ENCODE measurements at regions not wholly inside any gene's neighbourhood (a gene's known extent, or its start where the extent isn't known, plus 50 kb on each side); places are given as distances from the start of the nearest gene placed in this dataset.

GRCh38 chr2:8103085-8103708 is 578.7 kb upstream of the ID2 start:
- H3K4me1 ChIP-seq (ENCODE audit: insufficient read depth, low read length, poor library complexity, severe bottlenecking), result peaks cover 15% of the 10 kb centered on the region
- ChIA-PET CTCF (no interaction called here), POLR2A (ENCODE audit: low non-redundant PET) (no interaction called here)
- no peaks in the 10 kb centered on the region for H3K27me3 ChIP-seq (replicated peaks; ENCODE audit: insufficient read depth, low read depth, low read length, poor library complexity)
- no TSS peak for BruUV-seq (replicated peaks)
- H3K27ac ChIP-seq (ENCODE audit: low read depth, low read length, poor library complexity, severe bottlenecking), result no peak overlapping the region
- intact Hi-C loops (cut with micrococcal nuclease; ENCODE audit: unreplicated experiment), result no loop called here
- DNase-seq (ENCODE audit: low spot score), result peak; percentile 9
- TF ChIP-seq EZH2 (IDR thresholded peaks at IDR 0.05; ENCODE audit: borderline replicate concordance, low read depth, low read length, poor library complexity, severe bottlenecking) (no peak), CTCF (conservative IDR thresholded peaks at IDR 0.05; ENCODE audit: low read depth, low read length) (no peak)
- H3K4me3 ChIP-seq (ENCODE audit: low read depth, low read length, poor library complexity, severe bottlenecking), result no peak overlapping the region
- no peaks in the 10 kb centered on the region for H3K36me3 ChIP-seq (ENCODE audit: insufficient read depth, low read length, poor library complexity, severe bottlenecking)
- H3K9me3 ChIP-seq (ENCODE audit: low read depth, low read length, poor library complexity, severe bottlenecking), result no peaks in the 10 kb centered on the region

GRCh38 chr2:8107150-8107549 is 574.7 kb upstream of the ID2 start:
- H3K4me3 ChIP-seq (ENCODE audit: low read depth, low read length, poor library complexity, severe bottlenecking), result no peak overlapping the region
- peaks cover 15% of the 10 kb centered on the region for H3K4me1 ChIP-seq (ENCODE audit: insufficient read depth, low read length, poor library complexity, severe bottlenecking)
- no peak overlapping the region for H3K27ac ChIP-seq (ENCODE audit: low read depth, low read length, poor library complexity, severe bottlenecking)
- intact Hi-C loops (cut with micrococcal nuclease; ENCODE audit: unreplicated experiment), result no loop called here
- no peaks in the 10 kb centered on the region for H3K9me3 ChIP-seq (ENCODE audit: low read depth, low read length, poor library complexity, severe bottlenecking)
- DNase-seq (ENCODE audit: low spot score), result no peak
- ChIA-PET POLR2A (ENCODE audit: low non-redundant PET) (no interaction called here), CTCF (no interaction called here)
- H3K36me3 ChIP-seq (ENCODE audit: insufficient read depth, low read length, poor library complexity, severe bottlenecking), result no peaks in the 10 kb centered on the region
- no TSS peak for BruUV-seq (replicated peaks)
- H3K27me3 ChIP-seq (replicated peaks; ENCODE audit: insufficient read depth, low read depth, low read length, poor library complexity), result no peaks in the 10 kb centered on the region
- TF ChIP-seq EZH2 (IDR thresholded peaks at IDR 0.05; ENCODE audit: borderline replicate concordance, low read depth, low read length, poor library complexity, severe bottlenecking) (no peak), CTCF (conservative IDR thresholded peaks at IDR 0.05; ENCODE audit: low read depth, low read length) (no peak)

GRCh38 chr2:8107621-8108378 is 574.1 kb upstream of the ID2 start:
- no peaks in the 10 kb centered on the region for H3K9me3 ChIP-seq (ENCODE audit: low read depth, low read length, poor library complexity, severe bottlenecking)
- H3K4me1 ChIP-seq (ENCODE audit: insufficient read depth, low read length, poor library complexity, severe bottlenecking), result peaks cover 10% of the 10 kb centered on the region
- CTCF ChIA-PET, result no interaction called here
- H3K27me3 ChIP-seq (replicated peaks; ENCODE audit: insufficient read depth, low read depth, low read length, poor library complexity), result no peaks in the 10 kb centered on the region
- H3K27ac ChIP-seq (ENCODE audit: low read depth, low read length, poor library complexity, severe bottlenecking), result no peak overlapping the region
- no peak overlapping the region for H3K4me3 ChIP-seq (ENCODE audit: low read depth, low read length, poor library complexity, severe bottlenecking)
- POLR2A ChIA-PET (ENCODE audit: low non-redundant PET), result no interaction called here
- DNase-seq (ENCODE audit: low spot score), result no peak
- no TSS peak for BruUV-seq (replicated peaks)
- intact Hi-C loops (cut with micrococcal nuclease; ENCODE audit: unreplicated experiment), result no loop called here
- TF ChIP-seq CTCF (conservative IDR thresholded peaks at IDR 0.05; ENCODE audit: low read depth, low read length), result no peak
- TF ChIP-seq EZH2 (IDR thresholded peaks at IDR 0.05; ENCODE audit: borderline replicate concordance, low read depth, low read length, poor library complexity, severe bottlenecking), result no peak
- H3K36me3 ChIP-seq (ENCODE audit: insufficient read depth, low read length, poor library complexity, severe bottlenecking), result no peaks in the 10 kb centered on the region
